Activated T-helper 1 cell treated with Interleukin-2 at 50 U/mL for 16 hours (primary cell): ENCODE measurements at regions not wholly inside any gene's neighbourhood (a gene's known extent, or its start where the extent isn't known, plus 50 kb on each side); places are given as distances from the start of the nearest gene placed in this dataset.
"Not testable (repeated sequence)": the region's sequence is repeated elsewhere in the genome, so short reads cannot be mapped to it uniquely, and the experiment has no call there.

Experiments used
- DNase-seq: peaks from one replicate; pipeline ENCODE4 v3.0.0-alpha.2; 2020; ENCODE audit warnings: low read depth

GRCh38 chr1:166305371-166305770, 138.6 kb upstream of the FAM78B start:
- DNase-seq = no peak

GRCh38 chr1:166307261-166308188, 140.7 kb upstream of the FAM78B start:
- DNase-seq = no peak

- DNase-seq = not testable (repeated sequence)
These were observed 149.5 kb upstream of the FAM78B start for GRCh38 chr1:166316306-166316705.

GRCh38 chr1:166322470-166322869, 155.7 kb upstream of the FAM78B start:
- no peak for DNase-seq

- no peak for DNase-seq
These were observed 161.1 kb upstream of the FAM78B start for GRCh38 chr1:166327886-166328285.

- DNase-seq = no peak
These were observed 162.2 kb upstream of the FAM78B start for GRCh38 chr1:166328956-166329355.

GRCh38 chr1:166330096-166330495, 163.3 kb upstream of the FAM78B start:
- DNase-seq = no peak

GRCh38 chr1:166338105-166338504, 171.3 kb upstream of the FAM78B start:
- DNase-seq = no peak

GRCh38 chr1:166340709-166341108, 173.9 kb upstream of the FAM78B start:
- no peak for DNase-seq

- no peak for DNase-seq
These were observed 176.5 kb upstream of the FAM78B start for GRCh38 chr1:166343276-166343675.

- no peak for DNase-seq
These were observed 183.7 kb upstream of the FAM78B start for GRCh38 chr1:166350490-166350889.

GRCh38 chr1:166351676-166352075, 184.9 kb upstream of the FAM78B start:
- DNase-seq = no peak

- DNase-seq = no peak
These were observed 186.4 kb upstream of the FAM78B start for GRCh38 chr1:166353213-166353612.

GRCh38 chr1:166354406-166354805, 187.6 kb upstream of the FAM78B start:
- no peak for DNase-seq

- no peak for DNase-seq
These were observed 198.3 kb upstream of the FAM78B start for GRCh38 chr1:166365081-166365480.

- no peak for DNase-seq
These were observed 201.2 kb upstream of the FAM78B start for GRCh38 chr1:166368030-166368429.

GRCh38 chr1:166377896-166378295, 211.1 kb upstream of the FAM78B start:
- no peak for DNase-seq

GRCh38 chr1:166378805-166379204, 212.0 kb upstream of the FAM78B start:
- DNase-seq = no peak

GRCh38 chr1:166379447-166379846, 212.6 kb upstream of the FAM78B start:
- DNase-seq = no peak

GRCh38 chr1:166383137-166383536, 216.3 kb upstream of the FAM78B start:
- no peak for DNase-seq

- no peak for DNase-seq
These were observed 217.0 kb upstream of the FAM78B start for GRCh38 chr1:166383635-166384346.

- no peak for DNase-seq
These were observed 218.1 kb upstream of the FAM78B start for GRCh38 chr1:166384948-166385347.

GRCh38 chr1:166390366-166391033, 223.7 kb upstream of the FAM78B start:
- DNase-seq = no peak
